Duodenal mucosa (tissue), 2 donors: ENCODE measurements at regions not wholly inside any gene's neighbourhood (a gene's known extent, or its start where the extent isn't known, plus 50 kb on each side); places are given as distances from the start of the nearest gene placed in this dataset.
"Not testable (repeated sequence)": the region's sequence is repeated elsewhere in the genome, so short reads cannot be mapped to it uniquely, and the experiment has no call there.

ENCODE experiments used
- H3K27ac ChIP-seq: one replicate; pipeline ENCODE4 v1.7.0; 2013; ENCODE audit warnings: low read depth, low read length
- H3K27me3 ChIP-seq, 2 donors: one replicate each; pipeline ENCODE4 v1.7.0; 2013; ENCODE audit warnings: low read length in 2 of 2, control low read depth in 1 of 2; ENCODE audit not compliant: insufficient read depth in 2 of 2, control insufficient read depth in 1 of 2
- H3K36me3 ChIP-seq, 2 donors: one replicate each; pipeline ENCODE4 v1.7.0; 2013; ENCODE audit warnings: low read length in 2 of 2, control low read depth in 1 of 2; ENCODE audit not compliant: insufficient read depth in 2 of 2, control insufficient read depth in 1 of 2
- H3K4me1 ChIP-seq, 2 donors: one replicate each; pipeline ENCODE4 v1.7.0; 2013; ENCODE audit warnings: low read length in 2 of 2, control low read depth in 1 of 2; ENCODE audit not compliant: insufficient read depth in 2 of 2, control insufficient read depth in 1 of 2
- H3K4me3 ChIP-seq, 2 donors: one replicate each; pipeline ENCODE4 v1.7.0; 2013; ENCODE audit warnings: low read length in 2 of 2, low read depth in 1 of 2
- H3K9ac ChIP-seq, 2 donors: one replicate each; pipeline ENCODE4 v1.7.0; 2013; ENCODE audit warnings: low read length in 2 of 2, low read depth in 1 of 2
- H3K9me3 ChIP-seq, 2 donors: one replicate each; pipeline ENCODE4 v1.7.0; 2013; ENCODE audit warnings: low read length in 2 of 2, control low read depth in 1 of 2; ENCODE audit not compliant: control insufficient read depth in 1 of 2

DNA sequence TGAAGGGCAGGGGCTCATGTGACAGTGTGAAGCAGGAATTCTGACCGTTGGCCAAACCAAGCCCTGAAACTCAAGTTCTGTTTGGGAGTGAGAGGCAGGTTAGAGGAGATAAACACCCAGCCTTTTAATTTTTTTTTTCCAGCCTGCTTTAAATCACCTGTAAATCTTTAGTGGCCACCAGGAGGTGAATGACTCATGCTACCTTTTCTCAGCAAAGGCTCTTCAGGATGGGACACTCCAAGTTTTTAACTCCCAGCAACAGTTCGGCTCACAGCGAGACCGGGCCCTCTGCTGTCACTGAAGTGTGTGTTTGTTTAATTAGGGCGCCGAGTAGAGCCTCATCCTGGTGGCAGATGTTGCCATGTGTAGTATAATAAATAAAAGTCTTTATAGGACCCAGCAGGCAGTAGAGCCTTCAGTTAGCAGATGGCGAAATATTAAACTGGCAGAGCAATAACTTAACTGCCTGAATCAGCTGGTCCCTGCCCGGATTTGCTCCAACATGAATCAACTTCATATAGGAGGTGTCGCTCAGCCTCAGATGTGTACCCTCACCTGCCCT is 180.3 kb downstream of the NPIPA7 start:
- not testable (repeated sequence) for H3K27me3 ChIP-seq, H3K4me1 ChIP-seq, H3K9me3 ChIP-seq, H3K9ac ChIP-seq, H3K27ac ChIP-seq, H3K36me3 ChIP-seq, H3K4me3 ChIP-seq

DNA sequence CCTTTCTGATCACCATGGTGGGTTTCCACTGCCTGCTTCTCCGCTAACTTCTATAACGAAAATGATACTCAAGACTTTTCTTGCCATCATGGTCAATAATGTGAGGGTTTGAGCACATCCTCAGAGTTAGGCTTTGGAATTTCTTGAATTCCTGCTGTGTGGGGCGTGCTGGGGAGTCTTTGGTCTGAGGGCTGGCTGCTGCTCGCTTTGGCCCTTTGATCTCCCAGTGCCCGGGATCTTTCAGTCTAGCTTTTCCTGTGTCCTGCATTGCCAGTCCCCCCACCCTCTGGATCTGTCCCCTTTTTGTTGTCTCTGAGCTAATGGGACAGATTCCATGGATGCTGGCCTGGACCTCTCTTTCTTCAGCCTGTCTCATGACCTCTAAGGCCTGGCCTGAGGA is 182.6 kb downstream of the NPIPA7 start:
- H3K4me3 ChIP-seq, H3K9me3 ChIP-seq, H3K36me3 ChIP-seq, H3K4me1 ChIP-seq, H3K27me3 ChIP-seq, H3K27ac ChIP-seq, H3K9ac ChIP-seq: not testable (repeated sequence)

DNA sequence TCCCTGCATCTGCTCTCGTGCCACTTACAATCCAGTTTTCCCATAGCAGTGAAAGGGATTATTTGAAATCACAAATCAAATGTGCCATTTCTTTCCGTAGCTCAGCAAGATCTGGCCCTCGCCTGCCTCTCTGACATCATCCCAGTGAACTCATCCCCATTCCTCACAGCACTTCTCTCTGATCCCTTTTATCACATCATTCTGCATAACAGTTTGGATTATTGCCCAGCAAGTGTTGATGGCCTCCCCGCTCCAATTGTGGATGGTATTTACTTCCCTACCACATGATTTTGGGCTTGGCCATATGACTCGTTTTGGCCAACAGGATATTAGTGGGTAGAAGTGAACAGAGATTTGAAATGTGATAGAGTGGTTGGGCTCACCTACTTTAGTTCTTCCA is 185.0 kb downstream of the NPIPA7 start:
- H3K9ac ChIP-seq, H3K4me3 ChIP-seq, H3K27me3 ChIP-seq, H3K36me3 ChIP-seq, H3K27ac ChIP-seq, H3K9me3 ChIP-seq, H3K4me1 ChIP-seq: not testable (repeated sequence)

DNA sequence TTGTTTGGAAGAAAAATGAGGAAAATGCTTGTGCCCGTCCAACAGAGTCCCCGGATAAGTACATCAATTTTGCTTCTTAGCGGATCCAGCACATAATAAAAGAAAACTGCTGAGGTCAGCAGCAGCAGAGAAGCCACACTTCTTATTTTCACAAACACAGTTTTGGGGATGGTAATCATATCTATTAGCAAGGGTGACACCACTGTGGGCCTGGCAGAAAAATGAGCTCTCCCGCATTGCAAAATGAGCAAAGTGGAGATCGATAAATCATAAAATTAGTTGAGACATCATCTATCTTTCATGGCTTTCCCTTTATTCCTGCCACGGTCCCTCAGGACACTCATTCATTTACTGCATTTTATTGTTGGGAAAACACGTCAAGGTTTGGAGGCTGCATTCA is 186.4 kb downstream of the NPIPA7 start:
- H3K9me3 ChIP-seq: not testable (repeated sequence)

DNA sequence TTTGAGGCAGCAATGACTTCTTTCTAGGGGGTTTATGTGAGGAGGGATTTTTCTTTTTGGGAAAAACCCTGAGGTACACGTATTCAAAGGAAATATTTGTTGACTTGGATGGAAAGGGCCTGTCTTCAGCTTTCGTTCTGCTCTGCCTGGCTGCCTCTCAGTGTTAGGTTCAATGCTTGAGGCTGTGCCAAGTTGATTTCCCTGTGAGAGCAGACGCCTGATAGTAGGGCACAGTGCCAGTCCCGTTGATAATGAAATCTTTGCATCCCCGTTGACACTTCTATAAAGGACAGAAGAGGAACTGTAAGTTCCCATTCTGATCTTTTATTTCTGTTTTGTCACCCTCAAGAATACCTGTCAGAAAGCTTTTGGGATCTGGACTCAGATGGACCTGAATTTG is 191.1 kb downstream of the NPIPA7 start:
- not testable (repeated sequence) for H3K4me3 ChIP-seq, H3K27ac ChIP-seq, H3K4me1 ChIP-seq, H3K36me3 ChIP-seq, H3K27me3 ChIP-seq, H3K9me3 ChIP-seq, H3K9ac ChIP-seq

More for the DNA sequence above, 186.4 kb downstream of the NPIPA7 start:
- not testable (repeated sequence) for H3K36me3 ChIP-seq, H3K4me3 ChIP-seq, H3K27me3 ChIP-seq, H3K9ac ChIP-seq, H3K4me1 ChIP-seq, H3K27ac ChIP-seq

DNA sequence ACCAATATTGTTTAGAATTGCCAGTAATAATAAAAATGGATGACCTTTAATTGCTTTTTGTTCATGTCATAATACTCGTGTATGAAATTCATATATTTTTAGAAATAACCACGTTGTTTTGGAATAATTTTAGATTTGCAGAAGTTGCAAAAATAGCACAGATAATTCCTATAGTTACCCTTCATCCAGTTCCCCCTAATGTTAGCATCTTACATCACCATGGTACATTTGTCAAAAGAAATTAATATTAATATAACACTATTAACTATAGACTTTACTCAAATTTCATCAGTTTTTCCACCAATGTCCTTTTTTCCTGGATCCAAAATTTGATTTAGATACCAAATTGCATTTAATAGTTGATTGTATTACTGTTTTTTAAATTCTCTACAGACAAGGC is 191.9 kb downstream of the NPIPA7 start:
- H3K27me3 ChIP-seq, H3K27ac ChIP-seq, H3K9me3 ChIP-seq, H3K4me3 ChIP-seq, H3K4me1 ChIP-seq, H3K36me3 ChIP-seq, H3K9ac ChIP-seq: not testable (repeated sequence)

DNA sequence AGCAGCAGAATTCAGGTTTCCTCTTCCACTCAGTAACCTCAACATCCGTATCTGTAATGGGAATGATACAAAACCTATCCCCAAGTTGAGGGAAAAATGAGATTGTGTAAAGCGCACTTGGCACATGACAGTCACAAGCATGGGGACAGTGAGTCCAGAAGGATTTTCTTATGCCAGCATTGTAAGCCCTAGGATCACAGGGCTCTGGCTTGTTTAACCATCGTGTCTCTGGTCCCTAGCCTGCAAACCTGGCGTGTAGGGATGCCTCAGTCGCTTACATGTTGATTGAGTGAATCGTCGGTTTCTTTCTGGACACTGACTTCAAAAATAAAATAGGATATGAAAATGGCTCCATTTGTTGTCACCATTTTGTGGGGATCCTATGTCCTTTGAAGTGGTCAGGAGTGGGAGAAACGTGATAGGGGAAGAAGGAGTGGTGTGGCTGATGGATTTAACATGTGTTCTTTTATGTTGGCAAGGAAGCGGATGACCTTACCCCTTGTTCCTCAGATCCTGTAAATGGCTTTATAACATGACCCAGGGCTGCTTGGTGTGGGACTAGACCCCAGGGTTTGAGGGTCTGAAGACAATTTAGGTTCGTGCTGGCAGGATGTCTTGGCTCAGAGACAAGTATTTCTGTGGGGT is 193.3 kb downstream of the NPIPA7 start:
- not testable (repeated sequence) for H3K4me3 ChIP-seq, H3K9me3 ChIP-seq

DNA sequence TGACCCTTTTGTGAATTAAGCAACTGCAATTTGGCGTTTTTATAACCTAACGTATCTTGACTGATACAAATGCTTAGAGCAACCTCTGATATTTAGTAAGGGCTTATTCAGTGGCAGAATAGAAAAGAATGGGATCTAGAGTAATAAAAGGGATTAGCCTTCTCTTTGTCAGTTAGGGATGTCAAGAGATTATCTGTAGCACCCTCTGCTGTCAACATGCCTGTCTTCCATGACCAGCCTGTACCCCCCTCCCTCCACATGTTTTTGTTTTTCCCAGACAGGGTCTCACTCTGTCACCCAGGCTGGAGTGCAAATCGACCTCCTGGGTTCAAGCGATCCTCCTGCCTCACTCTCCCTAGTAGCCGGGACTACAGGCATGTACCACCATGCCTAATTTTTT is 198.1 kb downstream of the NPIPA7 start:
- not testable (repeated sequence) for H3K9me3 ChIP-seq, H3K4me1 ChIP-seq, H3K36me3 ChIP-seq, H3K27ac ChIP-seq, H3K4me3 ChIP-seq, H3K9ac ChIP-seq, H3K27me3 ChIP-seq

More for the DNA sequence above, 193.3 kb downstream of the NPIPA7 start:
- H3K36me3 ChIP-seq, H3K9ac ChIP-seq, H3K27ac ChIP-seq, H3K4me1 ChIP-seq, H3K27me3 ChIP-seq: not testable (repeated sequence)

DNA sequence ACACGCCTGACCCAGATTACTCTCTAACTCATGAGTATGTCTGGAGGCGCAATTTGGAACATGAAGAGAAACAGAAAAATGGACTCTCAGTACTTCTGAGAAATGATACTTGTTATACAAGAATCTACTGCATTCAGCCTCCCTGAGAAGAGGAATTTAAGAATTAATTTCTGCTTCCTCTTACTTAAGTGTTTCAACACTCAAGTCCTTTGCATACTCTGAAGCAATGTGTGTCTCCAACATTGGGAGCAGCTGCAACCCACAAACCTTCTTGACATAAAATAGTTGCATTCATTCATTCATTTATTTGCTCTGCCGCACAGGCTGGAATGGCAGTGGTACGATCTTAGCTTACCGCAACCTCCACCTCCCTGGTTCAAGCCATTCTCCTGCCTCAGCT is 199.8 kb downstream of the NPIPA7 start:
- H3K27me3 ChIP-seq: no peaks in the 10 kb centered on the region
- no peaks in the 10 kb centered on the region for H3K9me3 ChIP-seq
- no peak overlapping the region for H3K4me3 ChIP-seq
- H3K36me3 ChIP-seq: no peaks in the 10 kb centered on the region
- H3K4me1 ChIP-seq: no peaks in the 10 kb centered on the region
- H3K27ac ChIP-seq: no peak overlapping the region
- no peak overlapping the region for H3K9ac ChIP-seq

DNA sequence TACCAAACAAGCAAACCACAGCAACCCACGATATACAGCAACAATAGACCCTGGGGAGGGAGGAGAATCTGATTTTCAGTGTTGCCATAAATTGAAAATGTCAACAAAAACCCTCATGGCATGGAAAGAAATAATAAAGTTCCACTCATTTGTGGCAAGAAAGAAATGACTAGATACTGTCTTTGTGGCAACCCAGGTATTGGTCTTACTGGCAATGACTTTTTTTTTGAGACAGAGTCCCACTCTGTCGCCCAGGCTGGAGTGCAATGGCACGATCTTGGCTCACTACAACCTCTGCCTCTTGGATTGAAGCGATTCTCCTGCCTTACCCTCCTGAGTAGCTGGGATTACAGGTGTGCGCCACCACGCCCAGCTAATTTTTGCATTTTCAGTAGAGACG is 204.0 kb downstream of the NPIPA7 start:
- H3K27ac ChIP-seq: not testable (repeated sequence)

More for the DNA sequence above, 204.0 kb downstream of the NPIPA7 start:
- not testable (repeated sequence) for H3K9me3 ChIP-seq, H3K4me3 ChIP-seq, H3K36me3 ChIP-seq, H3K9ac ChIP-seq, H3K4me1 ChIP-seq, H3K27me3 ChIP-seq
